SK-N-SH (cell line): ENCODE measurements at regions not wholly inside any gene's neighbourhood (a gene's known extent, or its start where the extent isn't known, plus 50 kb on each side); places are given as distances from the start of the nearest gene placed in this dataset.

ENCODE experiments used
- CTCF ChIP-seq: fragments of 200-600 bp; sonication (generic); IDR thresholded peaks from 2 replicates; pipeline ENCODE4 v1.6.1; 2017; ENCODE audit warnings: antibody characterized with exemption, mild to moderate bottlenecking, moderate library complexity
- EP300 ChIP-seq, 2 experiments: IDR thresholded peaks; 2 replicates each; pipeline versions ENCODE4 v1.4.0 to v1.6.1; 2012; ENCODE audit warnings: borderline replicate concordance in 1 of 2, low read depth in 1 of 2, low read length in 1 of 2
- EZH2phosphoT487 ChIP-seq: fragments of 200-600 bp; sonication (generic); IDR thresholded peaks from 2 replicates; pipeline ENCODE4 v1.6.1; 2017; ENCODE audit warnings: low read depth, mixed run types, mild to moderate bottlenecking, antibody characterized with exemption, moderate library complexity, borderline replicate concordance
- FOXM1 ChIP-seq: IDR thresholded peaks from 2 replicates; pipeline ENCODE4 v1.4.0; 2012; ENCODE audit warnings: low read depth, mild to moderate bottlenecking
- JUND ChIP-seq: IDR thresholded peaks from 2 replicates; pipeline ENCODE4 v1.4.0; 2012
- MAX ChIP-seq: IDR thresholded peaks from 2 replicates; pipeline ENCODE4 v1.4.0; 2012; ENCODE audit warnings: low read depth
- PBX3 ChIP-seq: IDR thresholded peaks from 2 replicates; pipeline ENCODE4; 2012
- POLR2AphosphoS5 ChIP-seq: IDR thresholded peaks from 2 replicates; pipeline ENCODE4 v1.6.1; 2012; ENCODE audit warnings: low read depth, low read length
- RAD21 ChIP-seq: IDR thresholded peaks from 2 replicates; pipeline ENCODE4 v1.6.1; 2012; ENCODE audit warnings: mild to moderate bottlenecking, low read length
- RFX5 ChIP-seq: IDR thresholded peaks from 2 replicates; pipeline ENCODE4 v1.6.1; 2012; ENCODE audit warnings: mild to moderate bottlenecking, improper control_type of control experiment, low read length
- SMC3 ChIP-seq: IDR thresholded peaks from 2 replicates; pipeline ENCODE4 v1.6.1; 2012; ENCODE audit warnings: low read depth, low read length, improper control_type of control experiment
- TAF1 ChIP-seq: IDR thresholded peaks from 2 replicates; pipeline ENCODE4 v1.6.1; 2012; ENCODE audit warnings: low read depth, mild to moderate bottlenecking, low read length, moderate library complexity, borderline replicate concordance
- USF2 ChIP-seq: fragments of 150-350 bp; IDR thresholded peaks from 2 replicates; pipeline ENCODE4 v1.6.1; 2017; ENCODE audit warnings: antibody characterized with exemption, low read length, low read depth, borderline replicate concordance
- ZBTB33 ChIP-seq: IDR thresholded peaks from 2 replicates; pipeline ENCODE4 v1.4.0; 2012; ENCODE audit warnings: low read depth, borderline replicate concordance

- no peak for TF ChIP-seq POLR2AphosphoS5
- TF ChIP-seq JUND: no peak
- TF ChIP-seq CTCF: no peak
- no peak for TF ChIP-seq RAD21
- TF ChIP-seq FOXM1: no peak
- no peak for TF ChIP-seq PBX3
- no peak for TF ChIP-seq MAX
- no peak for TF ChIP-seq SMC3
- TF ChIP-seq TAF1: no peak
- no peak for TF ChIP-seq ZBTB33
- no peak for TF ChIP-seq EZH2phosphoT487
- no peak for TF ChIP-seq USF2
- TF ChIP-seq RFX5: no peak
- no peak for TF ChIP-seq EP300 (IDR thresholded peaks at IDR 0.05; ENCODE audit: borderline replicate concordance in 1 of 2, low read depth in 1 of 2, low read length in 1 of 2)
These were observed 109.3 kb upstream of the FOXB1 start for GRCh38 chr15:59894835-59895234.
